HepG2 (cell line): ENCODE measurements at regions not wholly inside any gene's neighbourhood (a gene's known extent, or its start where the extent isn't known, plus 50 kb on each side); places are given as distances from the start of the nearest gene placed in this dataset.

Experiments used
- ATAC-seq: fragments of 200-7000 bp; cut with Tn5 transposase; 3 replicates; pipeline ENCODE4 v1.9.1; 2020; ENCODE audit warnings: mild to moderate bottlenecking, moderate library complexity
- BruUV-seq: library from RNA; stranded (reverse); fragments of 400-500 nt; replicated peaks from 2 replicates; lab custom pipeline; 2021; lab: Mats Ljungman, UMichigan
- CTCF ChIA-PET: fragments of 300-600 bp; formaldehyde crosslinking; extraction: SDS; loops from one replicate; lab custom pipeline; 2021; ENCODE audit warnings: low total read pairs, inconsistent platforms, low intra/inter-chr PET ratio; lab: Yijun Ruan, JAX
- POLR2A ChIA-PET: fragments of 350-600 bp; sonication (Branson Sonifier 250); formaldehyde crosslinking; loops from one replicate; lab custom pipeline; 2020; ENCODE audit warnings: antibody characterized with exemption, inconsistent platforms; lab: Yijun Ruan, JAX
- DNase-seq: peaks from one replicate; pipeline ENCODE4 v3.0.0-alpha.2; 2015; ENCODE audit warnings: low spot score
- FAIRE-seq: peaks from 3 replicates; lab custom pipeline; 2011; peaks lifted over from hg19 to GRCh38; lab: Jason Lieb, UNC
- H2AFZ ChIP-seq: one replicate; pipeline ENCODE4 v1.6.1; 2011; ENCODE audit warnings: low read length, inconsistent platforms
- H3K27ac ChIP-seq: fragments of 300-600 bp; 3 replicates; pipeline ENCODE4 v1.8.0; 2011; ENCODE audit warnings: mixed run types, mild to moderate bottlenecking, mixed read lengths, low read length, inconsistent platforms; ENCODE audit not compliant: insufficient read depth; ENCODE audit errors: extremely low read length
- H3K27me3 ChIP-seq, 2 experiments: fragments of 200-600 bp in 1 of 2; 2 replicates in 1 of 2; 3 replicates in 1 of 2; pipeline versions ENCODE4 v1.6.0 to v1.8.0; 2011; ENCODE audit warnings: low read length in 2 of 2, mild to moderate bottlenecking in 2 of 2, moderate library complexity in 2 of 2, inconsistent platforms in 1 of 2; ENCODE audit not compliant: insufficient read depth in 2 of 2, control insufficient read depth in 1 of 2
- H3K36me3 ChIP-seq, 2 experiments: fragments of 200-600 bp in 1 of 2; replicated peaks in 1 of 2; 2 replicates in 1 of 2; 3 replicates in 1 of 2; pipeline versions ENCODE4 v1.5.1 to v1.8.0; 2011; ENCODE audit warnings: low read length in 2 of 2, inconsistent platforms in 1 of 2; ENCODE audit not compliant: insufficient read depth in 2 of 2, control insufficient read depth in 1 of 2
- H3K4me1 ChIP-seq: 2 replicates; pipeline ENCODE4 v1.5.1; 2012; ENCODE audit warnings: low read length, inconsistent platforms; ENCODE audit not compliant: insufficient read depth
- H3K4me2 ChIP-seq: 2 replicates; pipeline ENCODE4 v1.6.0; 2011; ENCODE audit warnings: low read depth, low read length, inconsistent platforms
- H3K4me3 ChIP-seq, 3 experiments: fragments of 200-600 bp in 1 of 3; sonication (generic), shearing (Covaris generic) in 1 of 3; replicated peaks in 1 of 3; 2 replicates each; pipeline ENCODE4 v1.5.1; 2011 to 2016; ENCODE audit warnings: low read length in 3 of 3, inconsistent platforms in 2 of 3, low read depth in 2 of 3, mild to moderate bottlenecking in 2 of 3, control low read depth in 1 of 3, mixed read lengths in 1 of 3; ENCODE audit not compliant: insufficient read depth in 1 of 3
- H3K79me2 ChIP-seq: one replicate; pipeline ENCODE4 v1.6.1; 2011; ENCODE audit warnings: low read length, inconsistent platforms; ENCODE audit not compliant: insufficient read depth
- H3K9ac ChIP-seq: 2 replicates; pipeline ENCODE4 v1.6.0; 2011; ENCODE audit warnings: mild to moderate bottlenecking, low read depth, low read length, inconsistent platforms; ENCODE audit not compliant: insufficient read depth
- H3K9me3 ChIP-seq: 2 replicates; pipeline ENCODE4 v1.5.1; 2012; ENCODE audit warnings: mild to moderate bottlenecking, low read length
- H4K20me1 ChIP-seq: 2 replicates; pipeline ENCODE4 v1.6.0; 2011; ENCODE audit warnings: inconsistent platforms, mild to moderate bottlenecking, low read length, moderate library complexity; ENCODE audit not compliant: insufficient read depth
- ATF1 ChIP-seq: IDR thresholded peaks from 2 replicates; pipeline ENCODE4 v1.6.1; 2016; ENCODE audit warnings: mild to moderate bottlenecking, control low read depth
- BCL6 ChIP-seq: IDR thresholded peaks from 2 replicates; pipeline ENCODE4 v1.6.1; 2016; ENCODE audit warnings: missing genetic modification reagents, missing compliant biosample characterization
- HOXA3 ChIP-seq: sonication (generic); formaldehyde crosslinking; IDR thresholded peaks from 2 replicates; pipeline ENCODE4 v1.5.0; 2020; ENCODE audit warnings: missing genetic modification reagents
- KMT2B ChIP-seq: IDR thresholded peaks from 2 replicates; pipeline ENCODE4 v1.6.1; 2016; ENCODE audit warnings: missing genetic modification reagents, missing compliant biosample characterization
- SOX13 ChIP-seq, 3 experiments: fragments of 450-650 bp in 1 of 3; sonication (generic) in 1 of 3; formaldehyde crosslinking in 1 of 3; IDR thresholded peaks in 2 of 3; conservative IDR thresholded peaks in 1 of 3; 2 replicates each; pipeline versions ENCODE4 v1.5.0 to v1.6.1; 2016 to 2020; ENCODE audit warnings: antibody characterized with exemption in 1 of 3, mild to moderate bottlenecking in 1 of 3, missing compliant biosample characterization in 1 of 3, missing genetic modification reagents in 1 of 3, moderate library complexity in 1 of 3
- SP1 ChIP-seq, 2 experiments: fragments of 450-650 bp in 1 of 2; sonication (generic) in 1 of 2; formaldehyde crosslinking in 1 of 2; IDR thresholded peaks; 2 replicates each; pipeline versions ENCODE4 v1.4.0 to v1.6.1; 2016 to 2020; ENCODE audit warnings: missing genetic modification reagents in 1 of 2
- YEATS4 ChIP-seq: sonication (generic); formaldehyde crosslinking; IDR thresholded peaks from 2 replicates; pipeline ENCODE4 v1.4.0; 2020; ENCODE audit warnings: missing genetic modification reagents, borderline replicate concordance
- ZNF20 ChIP-seq: sonication (generic); formaldehyde crosslinking; IDR thresholded peaks from 2 replicates; pipeline ENCODE4 v1.4.0; 2020; ENCODE audit warnings: mild to moderate bottlenecking, moderate library complexity, missing genetic modification reagents
- ZNF264 ChIP-seq: sonication (generic); formaldehyde crosslinking; IDR thresholded peaks from 2 replicates; pipeline ENCODE4 v1.4.0; 2020; ENCODE audit warnings: missing genetic modification reagents
- ZSCAN20 ChIP-seq: sonication (generic); formaldehyde crosslinking; IDR thresholded peaks from 2 replicates; pipeline ENCODE4 v1.4.0; 2020; ENCODE audit warnings: missing genetic modification reagents, mild to moderate bottlenecking, borderline replicate concordance
- WGBS: methylation state at CpG from one replicate; pipeline ENCODE4 v1.1.6; 2017; ENCODE audit warnings: low lambda C conversion rate; 5-methylcytosine and 5-hydroxymethylcytosine counted together
- in situ Hi-C: cut with HindIII; loops from 2 replicates; pipeline ENCODE4 v1.10.0; 2017; ENCODE audit warnings: low pct_unique_long_range_greater_than_20kb; ENCODE audit not compliant: extremely low pct_ligation_motif_present
- intact Hi-C: fragments of 100-400 bp; cut with micrococcal nuclease; formaldehyde crosslinking; loops from one replicate; pipeline ENCODE4 v1.10.0; 2022; ENCODE audit not compliant: unreplicated experiment
- TF ChIP-seq, protein P1 (sequence below): sonication (generic); formaldehyde crosslinking; conservative IDR thresholded peaks from 2 replicates; pipeline ENCODE4 v1.4.0; 2020; ENCODE audit warnings: missing genetic modification reagents
- TF ChIP-seq, protein P2 (sequence below): fragments of 450-650 bp; IDR thresholded peaks from 2 replicates; pipeline ENCODE4 v1.6.1; 2017

- FAIRE-seq: no peak
- CTCF ChIA-PET: no interaction called here
- intact Hi-C loops: no loop called here
- H3K27me3 ChIP-seq: no peaks in the 10 kb centered on the region
- H3K27ac ChIP-seq: no peak overlapping the region
- no TSS peak for BruUV-seq
- no peak for ATAC-seq
- H2AFZ ChIP-seq: no peak overlapping the region
- H3K4me1 ChIP-seq: no peaks in the 10 kb centered on the region
- in situ Hi-C loops: no loop called here
- H3K4me3 ChIP-seq: no peak overlapping the region
- H3K9me3 ChIP-seq: peaks cover 71% of the 10 kb centered on the region
- DNase-seq: no peak
- no peak overlapping the region for H3K4me2 ChIP-seq
- no peaks in the 10 kb centered on the region for H4K20me1 ChIP-seq
- H3K9ac ChIP-seq: no peak overlapping the region
- H3K79me2 ChIP-seq: no peaks in the 10 kb centered on the region
- POLR2A ChIA-PET: no interaction called here
- TF ChIP-seq ZSCAN20 (no peak), YEATS4 (no peak), ZNF264 (CRISPR knock-in tag) (no peak), HOXA3 (CRISPR knock-in tag) (no peak), ATF1 (CRISPR knock-in tag) (no peak), SP1 (IDR thresholded peaks at IDR 0.05) (no peak), SP1 (CRISPR knock-in tag; IDR thresholded peaks at IDR 0.05) (no peak), KMT2B (no peak), SOX13 (IDR thresholded peaks at IDR 0.05) (no peak), SOX13 (CRISPR knock-in tag; conservative IDR thresholded peaks at IDR 0.05 in 1 of 2, IDR thresholded peaks at IDR 0.05 in 1 of 2) (no peak), ZNF20 (CRISPR knock-in tag) (no peak), BCL6 (CRISPR knock-in tag) (no peak)
- TF ChIP-seq, protein P1, sequence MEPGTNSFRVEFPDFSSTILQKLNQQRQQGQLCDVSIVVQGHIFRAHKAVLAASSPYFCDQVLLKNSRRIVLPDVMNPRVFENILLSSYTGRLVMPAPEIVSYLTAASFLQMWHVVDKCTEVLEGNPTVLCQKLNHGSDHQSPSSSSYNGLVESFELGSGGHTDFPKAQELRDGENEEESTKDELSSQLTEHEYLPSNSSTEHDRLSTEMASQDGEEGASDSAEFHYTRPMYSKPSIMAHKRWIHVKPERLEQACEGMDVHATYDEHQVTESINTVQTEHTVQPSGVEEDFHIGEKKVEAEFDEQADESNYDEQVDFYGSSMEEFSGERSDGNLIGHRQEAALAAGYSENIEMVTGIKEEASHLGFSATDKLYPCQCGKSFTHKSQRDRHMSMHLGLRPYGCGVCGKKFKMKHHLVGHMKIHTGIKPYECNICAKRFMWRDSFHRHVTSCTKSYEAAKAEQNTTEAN (CRISPR knock-in tag): no peak
- TF ChIP-seq, protein P2, sequence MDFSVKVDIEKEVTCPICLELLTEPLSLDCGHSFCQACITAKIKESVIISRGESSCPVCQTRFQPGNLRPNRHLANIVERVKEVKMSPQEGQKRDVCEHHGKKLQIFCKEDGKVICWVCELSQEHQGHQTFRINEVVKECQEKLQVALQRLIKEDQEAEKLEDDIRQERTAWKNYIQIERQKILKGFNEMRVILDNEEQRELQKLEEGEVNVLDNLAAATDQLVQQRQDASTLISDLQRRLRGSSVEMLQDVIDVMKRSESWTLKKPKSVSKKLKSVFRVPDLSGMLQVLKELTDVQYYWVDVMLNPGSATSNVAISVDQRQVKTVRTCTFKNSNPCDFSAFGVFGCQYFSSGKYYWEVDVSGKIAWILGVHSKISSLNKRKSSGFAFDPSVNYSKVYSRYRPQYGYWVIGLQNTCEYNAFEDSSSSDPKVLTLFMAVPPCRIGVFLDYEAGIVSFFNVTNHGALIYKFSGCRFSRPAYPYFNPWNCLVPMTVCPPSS: no peak
- WGBS: 10% methylated on average over 4 of the region's 4 CpGs
- H3K36me3 ChIP-seq: no peaks in the 10 kb centered on the region
These were observed 494.6 kb downstream of the CDH11 start for GRCh38 chr16:64627288-64627687.
